Keratinocyte (primary cell): ENCODE measurements at regions not wholly inside any gene's neighbourhood (a gene's known extent, or its start where the extent isn't known, plus 50 kb on each side); places are given as distances from the start of the nearest gene placed in this dataset.
"Not testable (repeated sequence)": the region's sequence is repeated elsewhere in the genome, so short reads cannot be mapped to it uniquely, and the experiment has no call there.

Experiments used
- EZH2 ChIP-seq: IDR thresholded peaks from one replicate; pipeline ENCODE4 v1.6.1; 2012; ENCODE audit warnings: inconsistent platforms, mild to moderate bottlenecking, low read length, moderate library complexity
- TF ChIP-seq, protein P1 (sequence below), 3 experiments: IDR thresholded peaks in 1 of 3; conservative IDR thresholded peaks in 1 of 3; optimal IDR thresholded peaks in 1 of 3; 2 replicates in 2 of 3; 3 replicates in 1 of 3; pipeline versions ENCODE3 to v1.5.1; 2011; ENCODE audit warnings: low read length in 3 of 3, mild to moderate bottlenecking in 3 of 3, moderate library complexity in 2 of 3, control low read depth in 1 of 3, inconsistent platforms in 1 of 3; ENCODE audit not compliant: insufficient read depth in 2 of 3; ENCODE audit errors: extremely low read depth in 1 of 3

DNA sequence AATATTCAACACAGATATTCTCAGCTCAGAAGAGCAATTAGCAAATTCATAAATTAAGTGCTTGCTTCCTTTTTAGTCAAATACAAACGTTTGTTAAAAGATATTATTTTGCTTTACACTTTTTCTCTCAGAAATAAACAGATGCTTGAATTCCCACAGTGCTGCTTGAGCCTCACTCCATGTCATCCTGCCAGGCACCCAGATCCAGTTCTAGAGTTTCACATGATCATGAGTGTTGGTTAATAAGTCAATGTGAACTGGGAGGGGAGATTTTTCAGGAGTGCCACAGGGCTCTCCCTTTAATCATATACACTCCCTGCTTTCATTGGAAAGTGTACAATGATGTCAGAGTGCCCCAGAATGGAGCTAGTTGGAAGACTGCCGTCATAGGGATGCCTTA is 69.7 kb upstream of the TP53BP2 start:
- TF ChIP-seq, protein P1, sequence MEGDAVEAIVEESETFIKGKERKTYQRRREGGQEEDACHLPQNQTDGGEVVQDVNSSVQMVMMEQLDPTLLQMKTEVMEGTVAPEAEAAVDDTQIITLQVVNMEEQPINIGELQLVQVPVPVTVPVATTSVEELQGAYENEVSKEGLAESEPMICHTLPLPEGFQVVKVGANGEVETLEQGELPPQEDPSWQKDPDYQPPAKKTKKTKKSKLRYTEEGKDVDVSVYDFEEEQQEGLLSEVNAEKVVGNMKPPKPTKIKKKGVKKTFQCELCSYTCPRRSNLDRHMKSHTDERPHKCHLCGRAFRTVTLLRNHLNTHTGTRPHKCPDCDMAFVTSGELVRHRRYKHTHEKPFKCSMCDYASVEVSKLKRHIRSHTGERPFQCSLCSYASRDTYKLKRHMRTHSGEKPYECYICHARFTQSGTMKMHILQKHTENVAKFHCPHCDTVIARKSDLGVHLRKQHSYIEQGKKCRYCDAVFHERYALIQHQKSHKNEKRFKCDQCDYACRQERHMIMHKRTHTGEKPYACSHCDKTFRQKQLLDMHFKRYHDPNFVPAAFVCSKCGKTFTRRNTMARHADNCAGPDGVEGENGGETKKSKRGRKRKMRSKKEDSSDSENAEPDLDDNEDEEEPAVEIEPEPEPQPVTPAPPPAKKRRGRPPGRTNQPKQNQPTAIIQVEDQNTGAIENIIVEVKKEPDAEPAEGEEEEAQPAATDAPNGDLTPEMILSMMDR (optimal IDR thresholded peaks at IDR 0.05 in 1 of 3, IDR thresholded peaks at IDR 0.05 in 1 of 3, conservative IDR thresholded peaks at IDR 0.05 in 1 of 3; ENCODE audit: extremely low read depth in 1 of 3, insufficient read depth in 2 of 3, low read length in 3 of 3), result not testable (repeated sequence)
- TF ChIP-seq EZH2, result not testable (repeated sequence)
